ENCODE measurements at regions not wholly inside any gene's neighbourhood (a gene's known extent, or its start where the extent isn't known, plus 50 kb on each side); places are given as distances from the start of the nearest gene placed in this dataset.

GRCh38 chr9:19662213-19662612 lies 126.6 kb downstream of the SLC24A2 start:
- no peak for DNase-seq
- Histone ChIP-seq H3K9ac (ENCODE audit: extremely low read depth, low read length, poor library complexity, severe bottlenecking) (no peak overlapping the region), H3K27ac (ENCODE audit: low read depth, low read length) (no peak overlapping the region), H3K4me3 (ENCODE audit: low read length) (no peak overlapping the region), H3K4me1 (ENCODE audit: control insufficient read depth, insufficient read depth, low read length) (no peaks in the 10 kb centered on the region), H3K27me3 (ENCODE audit: control insufficient read depth, insufficient read depth, low read length, poor library complexity, severe bottlenecking) (peaks cover 11% of the 10 kb centered on the region), H3K36me3 (ENCODE audit: control insufficient read depth, insufficient read depth, low read length) (no peaks in the 10 kb centered on the region), H3K9me3 (ENCODE audit: control insufficient read depth, low read length) (no peaks in the 10 kb centered on the region)
- no peaks in the 10 kb centered on the region for H3K9me3 Mint-ChIP-seq
- no peak for TF ChIP-seq CTCF (conservative IDR thresholded peaks at IDR 0.05)
- H3K27me3 Mint-ChIP-seq (ENCODE audit: insufficient read depth), result peaks cover under 1% of the 10 kb centered on the region
- peaks cover 3% of the 10 kb centered on the region for H3K4me1 Mint-ChIP-seq
- H3K4me3 Mint-ChIP-seq, result no peak overlapping the region
- no peak overlapping the region for H3K27ac Mint-ChIP-seq
- WGBS, 2 experiments (ENCODE audit: insufficient coverage in 1 of 2, insufficient read length in 1 of 2), result 94 to 95% methylated on average over 4 to 6 of the region's 6 CpGs
- no peaks in the 10 kb centered on the region for H3K36me3 Mint-ChIP-seq (ENCODE audit: low read depth)

GRCh38 chr9:19660019-19660418 lies 128.8 kb downstream of the SLC24A2 start:
- H3K36me3 ChIP-seq (ENCODE audit: control insufficient read depth, insufficient read depth, low read length), result no peaks in the 10 kb centered on the region
- Mint-ChIP-seq H3K4me3 (no peak overlapping the region), H3K4me1 (peaks cover 9% of the 10 kb centered on the region), H3K27me3 (ENCODE audit: insufficient read depth) (no peaks in the 10 kb centered on the region), H3K27ac (no peak overlapping the region), H3K36me3 (ENCODE audit: low read depth) (no peaks in the 10 kb centered on the region), H3K9me3 (no peaks in the 10 kb centered on the region)
- no peak overlapping the region for H3K4me3 ChIP-seq (ENCODE audit: low read length)
- DNase-seq, result no peak
- H3K4me1 ChIP-seq (ENCODE audit: control insufficient read depth, insufficient read depth, low read length), result no peaks in the 10 kb centered on the region
- TF ChIP-seq CTCF (conservative IDR thresholded peaks at IDR 0.05), result no peak
- no peak overlapping the region for H3K9ac ChIP-seq (ENCODE audit: extremely low read depth, low read length, poor library complexity, severe bottlenecking)
- peaks cover 4% of the 10 kb centered on the region for H3K27me3 ChIP-seq (ENCODE audit: control insufficient read depth, insufficient read depth, low read length, poor library complexity, severe bottlenecking)
- WGBS, 2 experiments (ENCODE audit: insufficient coverage in 1 of 2, insufficient read length in 1 of 2), result 74 to 85% methylated on average over 5 of the region's 6 CpGs
- no peaks in the 10 kb centered on the region for H3K9me3 ChIP-seq (ENCODE audit: control insufficient read depth, low read length)
- no peak overlapping the region for H3K27ac ChIP-seq (ENCODE audit: low read depth, low read length)

GRCh38 chr9:19656704-19657103 lies 132.1 kb downstream of the SLC24A2 start:
- Histone ChIP-seq H3K4me1 (ENCODE audit: control insufficient read depth, insufficient read depth, low read length) (no peaks in the 10 kb centered on the region), H3K9ac (ENCODE audit: extremely low read depth, low read length, poor library complexity, severe bottlenecking) (no peak overlapping the region), H3K27me3 (ENCODE audit: control insufficient read depth, insufficient read depth, low read length, poor library complexity, severe bottlenecking) (peaks cover 4% of the 10 kb centered on the region), H3K36me3 (ENCODE audit: control insufficient read depth, insufficient read depth, low read length) (no peaks in the 10 kb centered on the region), H3K9me3 (ENCODE audit: control insufficient read depth, low read length) (no peaks in the 10 kb centered on the region), H3K4me3 (ENCODE audit: low read length) (no peak overlapping the region), H3K27ac (ENCODE audit: low read depth, low read length) (no peak overlapping the region)
- no peak for DNase-seq
- H3K4me1 Mint-ChIP-seq, result peaks cover 8% of the 10 kb centered on the region
- no peak for TF ChIP-seq CTCF (conservative IDR thresholded peaks at IDR 0.05)
- no peak overlapping the region for H3K27ac Mint-ChIP-seq
- H3K9me3 Mint-ChIP-seq, result no peaks in the 10 kb centered on the region
- H3K27me3 Mint-ChIP-seq (ENCODE audit: insufficient read depth), result no peaks in the 10 kb centered on the region
- WGBS, 2 experiments (ENCODE audit: insufficient coverage in 1 of 2, insufficient read length in 1 of 2), result 81 to 100% methylated on average over 1 to 4 of the region's 4 CpGs
- no peak overlapping the region for H3K4me3 Mint-ChIP-seq
- H3K36me3 Mint-ChIP-seq (ENCODE audit: low read depth), result no peaks in the 10 kb centered on the region

Data from endodermal cell (in vitro differentiated cells).